ENCODE measurements at regions not wholly inside any gene's neighbourhood (a gene's known extent, or its start where the extent isn't known, plus 50 kb on each side); places are given as distances from the start of the nearest gene placed in this dataset.
"Not testable (repeated sequence)": the region's sequence is repeated elsewhere in the genome, so short reads cannot be mapped to it uniquely, and the experiment has no call there.

GRCh38 chr9:34907044-34907443, 51.0 kb upstream of the PHF24 start:
- no peak for ATAC-seq

GRCh38 chr9:34899535-34900158, 58.4 kb upstream of the PHF24 start:
- ATAC-seq, result peak; percentile 98

- ATAC-seq, result no peak
Observed at GRCh38 chr9:34898846-34899245, 59.2 kb upstream of the PHF24 start.

- ATAC-seq, result no peak
Observed at GRCh38 chr9:34896112-34896511, 62.0 kb upstream of the PHF24 start.

GRCh38 chr9:34892886-34893285, 65.2 kb upstream of the PHF24 start:
- no peak for ATAC-seq

- ATAC-seq, result no peak
Observed at GRCh38 chr9:34891386-34891785, 66.7 kb upstream of the PHF24 start.

- no peak for ATAC-seq
Observed at GRCh38 chr9:34887841-34888240, 70.2 kb upstream of the PHF24 start.

- ATAC-seq, result peak; percentile 29
Observed at GRCh38 chr9:34884747-34885189, 73.3 kb upstream of the PHF24 start.

- ATAC-seq, result no peak
Observed at GRCh38 chr9:34876096-34876495, 82.0 kb upstream of the PHF24 start.

GRCh38 chr9:34869390-34869789, 88.7 kb upstream of the PHF24 start:
- ATAC-seq, result no peak

GRCh38 chr9:34866614-34867013, 91.5 kb upstream of the PHF24 start:
- ATAC-seq, result no peak

GRCh38 chr9:34863426-34863825, 94.7 kb upstream of the PHF24 start:
- ATAC-seq, result no peak

GRCh38 chr9:34862836-34863235, 95.2 kb upstream of the PHF24 start:
- no peak for ATAC-seq

- ATAC-seq, result no peak
Observed at GRCh38 chr9:34862043-34862442, 96.0 kb upstream of the PHF24 start.

- ATAC-seq, result not testable (repeated sequence)
Observed at GRCh38 chr9:34855016-34855415, 103.1 kb upstream of the PHF24 start.

GRCh38 chr9:34830068-34830467, 120.1 kb upstream of the CCL21 start:
- ATAC-seq, result no peak

GRCh38 chr9:34826999-34827538, 117.1 kb upstream of the CCL21 start:
- no peak for ATAC-seq

GRCh38 chr9:34825775-34826174, 115.8 kb upstream of the CCL21 start:
- no peak for ATAC-seq

- no peak for ATAC-seq
Observed at GRCh38 chr9:34823778-34824177, 113.8 kb upstream of the CCL21 start.

GRCh38 chr9:34810187-34810524, 100.2 kb upstream of the CCL21 start:
- peak; percentile 20 for ATAC-seq

GRCh38 chr9:34809504-34810186, 99.7 kb upstream of the CCL21 start:
- peak; percentile 33 for ATAC-seq

GRCh38 chr9:34802916-34803315, 93.0 kb upstream of the CCL21 start:
- ATAC-seq, result no peak

GRCh38 chr9:34797367-34797766, 87.4 kb upstream of the CCL21 start:
- ATAC-seq, result no peak

GRCh38 chr9:34796924-34797323, 87.0 kb upstream of the CCL21 start:
- no peak for ATAC-seq
